ENCODE measurements at regions not wholly inside any gene's neighbourhood (a gene's known extent, or its start where the extent isn't known, plus 50 kb on each side); places are given as distances from the start of the nearest gene placed in this dataset.

- Histone ChIP-seq H3K27me3 (no peaks in the 10 kb centered on the region), H3K4me1 (no peaks in the 10 kb centered on the region), H3K27ac (no peak overlapping the region), H3K9me3 (no peaks in the 10 kb centered on the region), H3K4me3 (no peak overlapping the region), H3K36me3 (no peaks in the 10 kb centered on the region)
- intact Hi-C loops (cut with DNase I; ENCODE audit: low total_unique reads), result no loop called here
- no peak for TF ChIP-seq POLR2AphosphoS5 (IDR thresholded peaks at IDR 0.05)
- no peak for TF ChIP-seq CTCF (IDR thresholded peaks at IDR 0.05)
- no peak for TF ChIP-seq POLR2A (IDR thresholded peaks at IDR 0.05)
- DNase-seq (ENCODE audit: low spot score in 2 of 2), result no peak
Measured at GRCh38 chr16:52386694-52387093, 160.2 kb downstream of the TOX3 start.

DNA sequence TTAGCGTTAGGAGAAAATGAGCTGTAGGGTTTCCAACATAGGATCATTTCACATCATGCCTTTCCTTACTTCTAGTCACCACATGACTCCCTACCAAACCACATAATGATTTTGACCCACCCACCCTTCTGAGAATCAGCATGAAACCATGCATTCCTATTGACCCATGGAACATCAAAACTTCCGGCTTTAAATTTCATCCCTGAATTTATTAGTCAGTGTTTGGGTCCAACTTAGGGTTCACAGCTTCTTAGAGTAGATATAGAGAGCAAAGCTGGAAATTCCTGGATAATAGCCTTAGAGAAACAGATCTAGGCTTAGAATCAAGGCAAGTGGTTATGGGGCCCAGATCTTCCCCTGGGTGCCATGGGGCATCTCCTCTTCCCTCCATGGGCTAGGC is 162.6 kb downstream of the TOX3 start:
- no peak for TF ChIP-seq POLR2AphosphoS5 (IDR thresholded peaks at IDR 0.05)
- no peak for TF ChIP-seq CTCF (IDR thresholded peaks at IDR 0.05)
- no peak overlapping the region for H3K4me3 ChIP-seq
- intact Hi-C loops (cut with DNase I; ENCODE audit: low total_unique reads), result no loop called here

GRCh38 chr16:52383640-52384292 is 163.2 kb downstream of the TOX3 start:
- Histone ChIP-seq H3K4me1 (no peaks in the 10 kb centered on the region), H3K27me3 (no peaks in the 10 kb centered on the region), H3K36me3 (no peaks in the 10 kb centered on the region), H3K4me3 (no peak overlapping the region), H3K27ac (no peak overlapping the region), H3K9me3 (no peaks in the 10 kb centered on the region)
- no peak for DNase-seq (ENCODE audit: low spot score in 2 of 2)
- no peak for TF ChIP-seq CTCF (IDR thresholded peaks at IDR 0.05)
- TF ChIP-seq POLR2A (IDR thresholded peaks at IDR 0.05), result no peak
- TF ChIP-seq POLR2AphosphoS5 (IDR thresholded peaks at IDR 0.05), result no peak
- intact Hi-C loops (cut with DNase I; ENCODE audit: low total_unique reads), result no loop called here

More for the DNA sequence above, 162.6 kb downstream of the TOX3 start:
- no peaks in the 10 kb centered on the region for H3K9me3 ChIP-seq
- DNase-seq (ENCODE audit: low spot score in 2 of 2), result no peak
- no peaks in the 10 kb centered on the region for H3K4me1 ChIP-seq
- no peaks in the 10 kb centered on the region for H3K36me3 ChIP-seq
- H3K27ac ChIP-seq, result no peak overlapping the region
- no peaks in the 10 kb centered on the region for H3K27me3 ChIP-seq

DNA sequence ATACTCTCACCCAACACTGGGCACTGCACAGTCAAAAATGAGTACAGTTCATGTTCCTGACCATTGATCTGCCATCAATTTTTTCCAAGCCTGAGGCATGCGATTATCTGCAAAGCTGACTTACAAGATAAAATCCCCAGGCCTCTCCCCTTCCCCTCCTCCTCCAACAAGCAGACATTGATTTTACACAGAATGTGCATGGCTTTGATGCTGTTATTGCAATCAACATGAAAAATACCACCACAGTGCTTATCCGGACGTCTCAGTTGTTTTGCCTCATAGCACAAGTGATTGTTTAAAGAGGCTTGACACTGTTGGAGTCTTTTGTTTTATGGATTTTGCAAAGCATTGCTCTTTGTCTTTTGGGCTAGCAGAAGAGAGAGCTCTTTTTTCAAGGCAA is 163.8 kb downstream of the TOX3 start:
- no peak for DNase-seq (ENCODE audit: low spot score in 2 of 2)
- H3K27ac ChIP-seq, result no peak overlapping the region
- intact Hi-C loops (cut with DNase I; ENCODE audit: low total_unique reads), result no loop called here
- no peaks in the 10 kb centered on the region for H3K36me3 ChIP-seq
- no peaks in the 10 kb centered on the region for H3K9me3 ChIP-seq
- H3K4me1 ChIP-seq, result no peaks in the 10 kb centered on the region
- TF ChIP-seq POLR2AphosphoS5 (IDR thresholded peaks at IDR 0.05), result no peak
- no peak overlapping the region for H3K4me3 ChIP-seq
- H3K27me3 ChIP-seq, result no peaks in the 10 kb centered on the region

- Histone ChIP-seq H3K4me3 (no peak overlapping the region), H3K27ac (no peak overlapping the region), H3K4me1 (no peaks in the 10 kb centered on the region), H3K27me3 (no peaks in the 10 kb centered on the region), H3K9me3 (no peaks in the 10 kb centered on the region), H3K36me3 (no peaks in the 10 kb centered on the region)
- intact Hi-C loops (cut with DNase I; ENCODE audit: low total_unique reads), result no loop called here
- no peak for DNase-seq (ENCODE audit: low spot score in 2 of 2)
- no peak for TF ChIP-seq POLR2A (IDR thresholded peaks at IDR 0.05)
- no peak for TF ChIP-seq POLR2AphosphoS5 (IDR thresholded peaks at IDR 0.05)
- no peak for TF ChIP-seq CTCF (IDR thresholded peaks at IDR 0.05)
Measured at GRCh38 chr16:52379551-52379950, 167.4 kb downstream of the TOX3 start.

All from breast epithelium (tissue), 4 donors.